ENCODE measurements at regions not wholly inside any gene's neighbourhood (a gene's known extent, or its start where the extent isn't known, plus 50 kb on each side); places are given as distances from the start of the nearest gene placed in this dataset.
"Not testable (repeated sequence)": the region's sequence is repeated elsewhere in the genome, so short reads cannot be mapped to it uniquely, and the experiment has no call there.

- DNase-seq = no peak
Measured at GRCh38 chr13:59043016-59043415, 1120.7 kb downstream of the DIAPH3 start.

- no peak for DNase-seq
Measured at GRCh38 chr13:59047546-59047945, 1116.2 kb downstream of the DIAPH3 start.

GRCh38 chr13:59061621-59062020 lies 1102.1 kb downstream of the DIAPH3 start:
- no peak for DNase-seq

- no peak for DNase-seq
Measured at GRCh38 chr13:59064042-59064441, 1099.7 kb downstream of the DIAPH3 start.

- not testable (repeated sequence) for DNase-seq
Measured at GRCh38 chr13:59076386-59076785, 1087.3 kb downstream of the DIAPH3 start.

- no peak for DNase-seq
Measured at GRCh38 chr13:59086147-59086546, 1077.6 kb downstream of the DIAPH3 start.

GRCh38 chr13:59088716-59089115 lies 1075.0 kb downstream of the DIAPH3 start:
- no peak for DNase-seq

- DNase-seq = no peak
Measured at GRCh38 chr13:59094181-59094580, 1069.5 kb downstream of the DIAPH3 start.

- DNase-seq = no peak
Measured at GRCh38 chr13:59099182-59099974, 1064.3 kb downstream of the DIAPH3 start.

GRCh38 chr13:59103004-59103768 lies 1060.5 kb downstream of the DIAPH3 start:
- DNase-seq = no peak

- no peak for DNase-seq
Measured at GRCh38 chr13:59111751-59112171, 1052.0 kb downstream of the DIAPH3 start.

- DNase-seq = no peak
Measured at GRCh38 chr13:59112221-59112718, 1051.5 kb downstream of the DIAPH3 start.

GRCh38 chr13:59119475-59119874 lies 1044.3 kb downstream of the DIAPH3 start:
- no peak for DNase-seq

- no peak for DNase-seq
Measured at GRCh38 chr13:59120297-59120843, 1043.4 kb downstream of the DIAPH3 start.

GRCh38 chr13:59121507-59121906 lies 1042.2 kb downstream of the DIAPH3 start:
- DNase-seq = no peak

GRCh38 chr13:59126474-59126873 lies 1037.3 kb downstream of the DIAPH3 start:
- no peak for DNase-seq

GRCh38 chr13:59133903-59134302 lies 1029.8 kb downstream of the DIAPH3 start:
- DNase-seq = no peak

GRCh38 chr13:59144700-59145099 lies 1019.0 kb downstream of the DIAPH3 start:
- DNase-seq = no peak

- DNase-seq = no peak
Measured at GRCh38 chr13:59145381-59145780, 1018.3 kb downstream of the DIAPH3 start.

- DNase-seq = no peak
Measured at GRCh38 chr13:59157181-59157580, 1006.5 kb downstream of the DIAPH3 start.

- no peak for DNase-seq
Measured at GRCh38 chr13:59166174-59166573, 997.6 kb downstream of the DIAPH3 start.

GRCh38 chr13:59172076-59172475 lies 991.7 kb downstream of the DIAPH3 start:
- DNase-seq = no peak

GRCh38 chr13:59176775-59177174 lies 987.0 kb downstream of the DIAPH3 start:
- DNase-seq = no peak

- DNase-seq = no peak
Measured at GRCh38 chr13:59178344-59178743, 985.4 kb downstream of the DIAPH3 start.

All from SHP77 (cell line).